ENCODE measurements at regions not wholly inside any gene's neighbourhood (a gene's known extent, or its start where the extent isn't known, plus 50 kb on each side); places are given as distances from the start of the nearest gene placed in this dataset.

- no peak for TF ChIP-seq CTCF (IDR thresholded peaks at IDR 0.05)
- no peak for TF ChIP-seq POLR2A (IDR thresholded peaks at IDR 0.05)
These were observed 585.1 kb upstream of the CDH5 start for GRCh38 chr16:65781363-65781762.
